Body of pancreas (tissue), 4 donors: ENCODE measurements at regions not wholly inside any gene's neighbourhood (a gene's known extent, or its start where the extent isn't known, plus 50 kb on each side); places are given as distances from the start of the nearest gene placed in this dataset.
"Not testable (repeated sequence)": the region's sequence is repeated elsewhere in the genome, so short reads cannot be mapped to it uniquely, and the experiment has no call there.

Experiments used
- CTCF ChIP-seq, 7 experiments: fragments of 450-650 bp in 4 of 7; fragments of 200-600 bp in 3 of 7; sonication (generic) in 3 of 7; IDR thresholded peaks; one replicate each; pipeline ENCODE4 v1.5.1; 2016 to 2019; ENCODE audit warnings: antibody characterized with exemption in 7 of 7
- POLR2A ChIP-seq, 3 donors: fragments of 450-650 bp; IDR thresholded peaks; one replicate each; pipeline ENCODE4 v1.6.1; 2016; ENCODE audit warnings: antibody characterized with exemption in 3 of 3, mild to moderate bottlenecking in 2 of 3

- TF ChIP-seq CTCF, POLR2A (IDR thresholded peaks at IDR 0.05): not testable (repeated sequence)
Measured at GRCh38 chr1:181246320-181246719, 157.8 kb downstream of the IER5 start.
